Upper lobe of left lung (tissue), 6 donors: ENCODE measurements at regions not wholly inside any gene's neighbourhood (a gene's known extent, or its start where the extent isn't known, plus 50 kb on each side); places are given as distances from the start of the nearest gene placed in this dataset.
A peak's percentile ranks its signal among the peaks of the same experiment; 100 is the strongest.
"Not testable (repeated sequence)": the region's sequence is repeated elsewhere in the genome, so short reads cannot be mapped to it uniquely, and the experiment has no call there.

Experiments used
- ATAC-seq, 2 donors: fragments of 200-7000 bp; cut with Tn5 transposase; one replicate each; pipeline ENCODE4 v1.9.1; 2022; ENCODE audit warnings: mild to moderate bottlenecking in 2 of 2, moderate library complexity in 2 of 2; ENCODE audit not compliant: low FRiP score in 2 of 2
- DNase-seq, 2 donors: peaks; one replicate each; pipeline ENCODE4 v3.0.0-alpha.2; 2019 to 2020
- H3K27ac ChIP-seq, 4 donors: fragments of 200-600 bp; sonication (generic); one replicate each; pipeline ENCODE4 v1.5.1; 2016 to 2019
- H3K27me3 ChIP-seq, 4 donors: fragments of 200-600 bp; sonication (generic); one replicate each; pipeline ENCODE4 v1.5.1; 2017 to 2019
- H3K36me3 ChIP-seq, 4 donors: fragments of 200-600 bp; sonication (generic); one replicate each; pipeline ENCODE4 v1.5.1; 2016 to 2019
- H3K4me1 ChIP-seq, 4 donors: fragments of 200-600 bp; sonication (generic); one replicate each; pipeline ENCODE4 v1.5.1; 2018 to 2019
- H3K4me3 ChIP-seq, 4 donors: fragments of 200-600 bp; sonication (generic); one replicate each; pipeline ENCODE4 v1.5.1; 2017 to 2019; ENCODE audit warnings: mild to moderate bottlenecking in 2 of 4, moderate library complexity in 1 of 4
- H3K9me3 ChIP-seq, 4 donors: fragments of 200-600 bp; sonication (generic); one replicate each; pipeline ENCODE4 v1.5.1; 2018 to 2019
- EP300 ChIP-seq, 4 donors: sonication (generic); formaldehyde crosslinking; IDR thresholded peaks; one replicate each; pipeline ENCODE4 v1.5.1; 2017; ENCODE audit warnings: antibody characterized with exemption in 4 of 4, control low read depth in 2 of 4
- POLR2A ChIP-seq, 4 donors: fragments of 450-650 bp; IDR thresholded peaks; one replicate each; pipeline ENCODE4 v1.5.1; 2016 to 2017; ENCODE audit warnings: antibody characterized with exemption in 4 of 4, mild to moderate bottlenecking in 2 of 4
- POLR2AphosphoS5 ChIP-seq, 2 donors: sonication (generic); formaldehyde crosslinking; IDR thresholded peaks; one replicate each; pipeline ENCODE4 v1.5.1; 2017; ENCODE audit warnings: antibody characterized with exemption in 2 of 2
- WGBS, 2 donors: methylation state at CpG; one replicate each; pipeline ENCODE4 v1.1.5; 2017 to 2018; 5-methylcytosine and 5-hydroxymethylcytosine counted together
- TF ChIP-seq, protein P1 (sequence below), 6 experiments: fragments of 450-650 bp in 4 of 6; fragments of 200-600 bp in 2 of 6; sonication (generic) in 2 of 6; IDR thresholded peaks; one replicate each; pipeline ENCODE4 v1.5.1; 2016 to 2019; ENCODE audit warnings: antibody characterized with exemption in 6 of 6
- donor health status: DM: no; HTN: no; CAD: no; lungs with moderate emphysema.
- donor health status: DM: no; HTN: yes; CAD: no; lungs with severe emphysema.

DNA sequence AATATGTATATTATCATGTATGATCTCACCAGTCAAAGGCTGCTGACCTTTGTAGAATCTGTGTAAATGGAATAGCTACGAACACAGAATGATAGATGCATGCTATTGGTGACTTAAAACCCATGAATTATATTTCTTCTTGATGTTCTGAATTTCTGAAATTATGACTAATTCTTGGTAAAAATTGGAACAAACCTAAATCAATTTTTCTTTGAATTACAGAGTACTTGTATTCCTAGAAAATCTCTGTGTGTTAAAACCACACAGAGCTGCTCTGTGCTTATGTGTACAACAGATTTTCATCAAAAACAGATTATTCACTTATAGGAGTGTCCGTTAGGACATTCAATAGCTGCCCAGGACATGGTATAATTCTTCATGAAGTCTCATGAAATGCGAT lies 108.3 kb upstream of the MDFIC start:
- no peaks in the 10 kb centered on the region for H3K9me3 ChIP-seq
- H3K36me3 ChIP-seq = no peaks in the 10 kb centered on the region
- WGBS, 2 donors = 90 to 93% methylated on average over 3 of the region's 3 CpGs
- no peaks in the 10 kb centered on the region for H3K27me3 ChIP-seq
- DNase-seq = no peak
- H3K27ac ChIP-seq = no peak overlapping the region
- no peak overlapping the region for H3K4me3 ChIP-seq
- ATAC-seq = no peak
- H3K4me1 ChIP-seq = no peaks in the 10 kb centered on the region
- TF ChIP-seq POLR2AphosphoS5 (IDR thresholded peaks at IDR 0.05) = no peak

DNA sequence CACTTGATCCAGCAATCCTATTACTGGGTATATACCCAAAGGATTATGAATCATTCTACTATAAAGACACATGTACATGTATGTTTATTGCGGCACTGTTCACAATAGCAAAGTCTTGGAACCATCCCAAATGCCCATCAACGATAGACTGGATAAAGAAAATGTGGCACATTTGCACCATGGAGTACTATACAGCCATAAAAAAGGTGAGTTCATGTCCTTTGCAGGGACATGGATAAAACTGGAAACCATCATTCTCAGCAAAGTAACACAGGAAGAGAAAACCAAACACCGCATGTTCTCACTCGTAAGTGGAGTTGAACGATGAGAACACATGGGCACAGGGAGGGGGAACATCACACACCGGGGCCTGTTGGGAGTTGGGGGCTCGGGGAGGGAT lies 104.9 kb upstream of the MDFIC start:
- not testable (repeated sequence) for H3K36me3 ChIP-seq, H3K4me1 ChIP-seq, H3K9me3 ChIP-seq, H3K27ac ChIP-seq, H3K27me3 ChIP-seq, DNase-seq, H3K4me3 ChIP-seq, ATAC-seq
- 92 to 94% methylated on average over 7 of the region's 7 CpGs for WGBS, 2 donors

DNA sequence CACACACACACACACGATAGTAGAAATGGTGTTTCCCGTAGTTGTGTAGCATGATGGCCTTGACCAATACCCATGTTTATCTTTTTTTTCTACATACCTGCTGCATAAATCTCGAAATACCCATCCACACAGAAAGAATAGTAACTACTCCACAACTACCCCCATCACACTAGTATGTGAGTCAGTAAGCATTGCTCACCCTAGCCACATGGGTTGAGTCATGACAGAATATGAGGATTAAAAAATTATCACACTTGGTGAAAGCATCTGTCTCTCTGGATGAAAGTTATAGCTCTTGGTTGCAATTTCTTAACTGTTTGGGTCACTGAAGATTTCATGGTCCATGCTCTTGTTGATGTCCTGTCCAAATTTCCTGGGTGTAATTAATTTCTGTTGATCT lies 103.4 kb upstream of the MDFIC start:
- Histone ChIP-seq H3K27me3 (no peaks in the 10 kb centered on the region), H3K4me3 (no peak overlapping the region), H3K4me1 (peaks cover 0 to 9% (median 3%) of the 10 kb centered on the region in 4 donors), H3K9me3 (no peaks in the 10 kb centered on the region), H3K36me3 (no peaks in the 10 kb centered on the region), H3K27ac (no peak overlapping the region)
- DNase-seq = no peak
- TF ChIP-seq POLR2AphosphoS5 (IDR thresholded peaks at IDR 0.05) (no peak), EP300 (IDR thresholded peaks at IDR 0.05) (no peak), POLR2A (IDR thresholded peaks at IDR 0.05) (no peak)
- TF ChIP-seq, protein P1, sequence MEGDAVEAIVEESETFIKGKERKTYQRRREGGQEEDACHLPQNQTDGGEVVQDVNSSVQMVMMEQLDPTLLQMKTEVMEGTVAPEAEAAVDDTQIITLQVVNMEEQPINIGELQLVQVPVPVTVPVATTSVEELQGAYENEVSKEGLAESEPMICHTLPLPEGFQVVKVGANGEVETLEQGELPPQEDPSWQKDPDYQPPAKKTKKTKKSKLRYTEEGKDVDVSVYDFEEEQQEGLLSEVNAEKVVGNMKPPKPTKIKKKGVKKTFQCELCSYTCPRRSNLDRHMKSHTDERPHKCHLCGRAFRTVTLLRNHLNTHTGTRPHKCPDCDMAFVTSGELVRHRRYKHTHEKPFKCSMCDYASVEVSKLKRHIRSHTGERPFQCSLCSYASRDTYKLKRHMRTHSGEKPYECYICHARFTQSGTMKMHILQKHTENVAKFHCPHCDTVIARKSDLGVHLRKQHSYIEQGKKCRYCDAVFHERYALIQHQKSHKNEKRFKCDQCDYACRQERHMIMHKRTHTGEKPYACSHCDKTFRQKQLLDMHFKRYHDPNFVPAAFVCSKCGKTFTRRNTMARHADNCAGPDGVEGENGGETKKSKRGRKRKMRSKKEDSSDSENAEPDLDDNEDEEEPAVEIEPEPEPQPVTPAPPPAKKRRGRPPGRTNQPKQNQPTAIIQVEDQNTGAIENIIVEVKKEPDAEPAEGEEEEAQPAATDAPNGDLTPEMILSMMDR (IDR thresholded peaks at IDR 0.05) = no peak
- WGBS, 2 donors = 89 to 90% methylated on average over 3 of the region's 3 CpGs
- ATAC-seq = peak in 1 of 2 donors; percentile 57

DNA sequence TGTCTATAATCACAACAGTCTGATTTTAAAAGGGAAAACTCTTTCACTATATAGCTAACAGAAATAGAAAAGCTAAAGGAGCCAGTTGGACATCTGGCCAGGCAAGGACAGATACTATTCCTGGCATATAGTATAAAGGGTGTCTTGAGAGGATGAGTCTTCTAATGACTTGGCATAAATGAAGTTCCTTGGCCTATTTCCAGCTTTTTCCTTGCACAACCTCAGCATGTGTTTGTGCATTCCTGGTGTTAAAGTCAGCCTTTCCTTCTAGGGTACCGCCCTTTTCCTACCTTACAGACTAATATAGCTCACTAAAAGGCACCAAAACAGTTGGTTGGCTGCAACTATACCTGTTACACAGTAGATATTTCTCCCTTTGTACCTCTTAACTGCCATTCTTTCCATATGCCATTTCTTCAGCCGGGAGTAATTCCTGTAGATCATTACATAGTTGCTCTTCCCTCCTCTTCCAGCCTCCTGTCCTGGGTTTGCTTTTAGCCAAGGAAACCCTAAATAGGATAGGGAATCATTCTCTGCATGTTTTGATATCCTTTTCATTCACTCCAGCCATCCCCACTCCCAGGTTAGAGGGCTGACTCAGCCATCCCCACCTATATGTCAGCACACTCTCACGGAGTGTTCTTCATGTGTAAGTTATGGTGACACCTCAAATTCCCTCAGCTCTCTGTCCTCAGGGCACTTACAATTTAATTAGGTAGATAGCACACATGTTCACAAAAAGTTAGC lies 102.1 kb upstream of the MDFIC start:
- Histone ChIP-seq H3K9me3 (no peaks in the 10 kb centered on the region), H3K4me1 (peaks cover 0 to 9% (median 3%) of the 10 kb centered on the region in 4 donors), H3K27me3 (no peaks in the 10 kb centered on the region), H3K36me3 (no peaks in the 10 kb centered on the region), H3K4me3 (no peak overlapping the region), H3K27ac (no peak overlapping the region)
- no peak for DNase-seq
- TF ChIP-seq POLR2AphosphoS5 (IDR thresholded peaks at IDR 0.05) = peak in 1 of 2 donors; percentile 13
- no peak for TF ChIP-seq EP300 (IDR thresholded peaks at IDR 0.05)
- 71 to 72% methylated on average over 3 of the region's 3 CpGs for WGBS, 2 donors
- ATAC-seq = peak; percentile 15 to 75

DNA sequence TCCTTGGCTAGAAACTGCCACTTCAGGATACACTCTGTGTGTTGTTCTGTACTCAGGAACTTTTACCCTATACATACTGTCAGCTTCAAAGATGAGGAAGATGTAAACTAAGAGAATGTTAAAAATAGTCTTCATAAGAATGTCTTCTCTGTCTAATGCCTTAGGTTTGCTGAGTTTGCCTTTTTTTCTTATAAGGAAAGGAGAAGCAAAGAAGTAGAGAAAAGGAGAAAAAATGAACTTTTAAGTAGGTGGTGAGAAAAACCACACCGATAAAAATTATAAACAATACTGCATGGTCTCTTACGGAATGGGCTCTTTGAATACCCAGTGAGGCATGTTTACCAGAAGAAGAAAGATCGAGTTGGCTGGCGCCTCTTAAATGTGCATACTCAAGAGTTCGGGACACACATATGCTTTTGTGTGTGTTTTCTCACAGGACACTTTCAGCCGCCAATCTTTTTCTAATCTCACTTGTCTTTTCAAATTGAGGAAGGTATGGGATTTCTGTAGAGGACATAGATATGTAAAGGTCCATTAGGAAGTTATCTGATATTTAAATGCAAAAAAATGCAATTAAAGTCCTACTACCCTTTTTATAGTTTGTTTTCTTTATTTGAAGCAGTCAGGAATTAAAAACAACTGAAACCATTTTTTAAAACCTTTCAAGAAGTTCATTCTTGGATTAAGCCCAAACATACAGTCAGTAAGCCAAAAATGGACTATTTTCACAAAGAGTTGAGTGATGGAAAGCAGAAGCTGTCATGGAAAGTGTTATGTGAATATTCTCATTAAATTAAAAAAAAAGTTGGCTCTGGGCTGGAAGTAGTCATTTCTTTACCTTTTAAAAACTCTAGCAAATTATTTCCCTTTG lies 100.6 kb upstream of the MDFIC start:
- ATAC-seq (no peak), DNase-seq (no peak)
- no peaks in the 10 kb centered on the region for H3K9me3 ChIP-seq

DNA sequence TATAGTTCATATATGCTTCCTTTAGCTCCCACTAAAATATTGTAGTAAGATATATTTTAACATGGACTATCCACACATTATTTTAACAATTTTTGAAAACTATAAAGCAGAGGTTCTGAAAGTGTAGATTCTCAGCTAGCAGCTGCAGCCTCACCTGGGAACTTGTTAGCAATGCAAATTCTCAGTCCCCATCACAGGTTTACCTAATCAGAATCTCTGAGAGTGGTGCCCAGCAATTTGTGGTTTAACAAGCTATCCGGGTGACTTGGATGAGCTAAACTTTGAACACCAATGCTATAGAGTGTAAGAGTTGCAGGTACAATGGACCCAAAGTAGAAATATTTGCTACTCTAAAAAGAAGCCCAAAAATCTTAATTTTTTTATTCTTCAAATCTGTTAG lies 99.8 kb upstream of the MDFIC start:
- Histone ChIP-seq H3K27me3 (no peaks in the 10 kb centered on the region), H3K36me3 (no peaks in the 10 kb centered on the region), H3K9me3 (no peaks in the 10 kb centered on the region), H3K4me3 (no peak overlapping the region), H3K4me1 (peaks cover 0 to 9% (median 3%) of the 10 kb centered on the region in 4 donors), H3K27ac (no peak overlapping the region)
- DNase-seq (no peak), ATAC-seq (no peak)
- TF ChIP-seq POLR2A (IDR thresholded peaks at IDR 0.05) (no peak), EP300 (IDR thresholded peaks at IDR 0.05) (no peak)
- TF ChIP-seq, protein P1 (IDR thresholded peaks at IDR 0.05) = no peak
- 86 to 94% methylated on average over 1 of the region's 1 CpG for WGBS, 2 donors

More for the DNA sequence above, 100.6 kb upstream of the MDFIC start:
- Histone ChIP-seq H3K27ac (no peak overlapping the region), H3K36me3 (no peaks in the 10 kb centered on the region), H3K4me1 (peaks cover 0 to 9% (median 3%) of the 10 kb centered on the region in 4 donors), H3K27me3 (no peaks in the 10 kb centered on the region), H3K4me3 (no peak overlapping the region)
- TF ChIP-seq POLR2A (IDR thresholded peaks at IDR 0.05) (no peak), POLR2AphosphoS5 (IDR thresholded peaks at IDR 0.05) (no peak), EP300 (IDR thresholded peaks at IDR 0.05) (no peak)
- TF ChIP-seq, protein P1 (IDR thresholded peaks at IDR 0.05) = no peak
- WGBS, 2 donors = 40 to 47% methylated on average over 6 of the region's 6 CpGs
